GM23248 (cell line): ENCODE measurements at regions not wholly inside any gene's neighbourhood (a gene's known extent, or its start where the extent isn't known, plus 50 kb on each side); places are given as distances from the start of the nearest gene placed in this dataset.
"Not testable (repeated sequence)": the region's sequence is repeated elsewhere in the genome, so short reads cannot be mapped to it uniquely, and the experiment has no call there.

Experiments
- EZH2 ChIP-seq: fragments of 200-600 bp; sonication (generic); IDR thresholded peaks from 2 replicates; pipeline ENCODE4 v1.6.1; 2018; ENCODE audit warnings: antibody characterized with exemption, mild to moderate bottlenecking; ENCODE audit not compliant: insufficient read depth, poor library complexity, severe bottlenecking
- EZH2phosphoT487 ChIP-seq: fragments of 200-600 bp; sonication (generic); IDR thresholded peaks from 2 replicates; pipeline ENCODE4 v1.6.1; 2018; ENCODE audit warnings: antibody characterized with exemption, moderate library complexity, mild to moderate bottlenecking, low read depth; ENCODE audit not compliant: insufficient read depth

DNA sequence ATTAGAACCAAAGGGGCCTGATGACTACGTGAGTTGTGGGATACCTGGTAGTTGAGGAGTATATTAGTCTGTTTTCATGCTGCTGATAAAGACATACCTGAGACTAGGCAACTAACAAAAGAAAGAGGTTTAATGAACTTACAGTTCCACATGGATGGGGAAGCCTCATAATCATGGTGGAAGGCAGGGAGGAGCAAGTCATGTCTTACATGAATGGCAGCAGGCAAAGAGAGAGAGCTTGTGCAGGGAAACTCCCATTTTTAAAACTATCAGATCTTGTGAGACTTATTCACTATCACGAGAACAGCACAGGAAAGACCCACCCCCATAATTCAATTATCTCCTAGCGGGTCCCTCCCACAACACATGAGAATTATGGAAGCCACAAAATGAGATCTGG, 98.4 kb downstream of the APIP start:
- TF ChIP-seq EZH2phosphoT487, EZH2: not testable (repeated sequence)
